Ishikawa (cell line): ENCODE measurements at regions not wholly inside any gene's neighbourhood (a gene's known extent, or its start where the extent isn't known, plus 50 kb on each side); places are given as distances from the start of the nearest gene placed in this dataset.

Experiments
- CEBPB ChIP-seq: IDR thresholded peaks from 2 replicates; pipeline ENCODE4 v1.6.1; 2012
- CREB1 ChIP-seq: IDR thresholded peaks from 2 replicates; pipeline ENCODE4 v1.6.1; 2012; ENCODE audit warnings: low read depth
- EGR1 ChIP-seq: IDR thresholded peaks from 2 replicates; pipeline ENCODE4 v1.6.1; 2012
- EP300 ChIP-seq: IDR thresholded peaks from 2 replicates; pipeline ENCODE4 v1.6.1; 2012; ENCODE audit warnings: borderline replicate concordance
- FOXM1 ChIP-seq: IDR thresholded peaks from 2 replicates; pipeline ENCODE4 v1.6.1; 2012; ENCODE audit warnings: low read depth, borderline replicate concordance
- MAX ChIP-seq: IDR thresholded peaks from 2 replicates; pipeline ENCODE4 v1.6.1; 2012
- NFIC ChIP-seq: IDR thresholded peaks from 2 replicates; pipeline ENCODE4 v1.6.1; 2012
- RAD21 ChIP-seq: IDR thresholded peaks from 2 replicates; pipeline ENCODE4 v1.6.1; 2012; ENCODE audit warnings: low read depth
- REST ChIP-seq: IDR thresholded peaks from 2 replicates; pipeline ENCODE4 v1.6.1; 2012; ENCODE audit warnings: low read depth, mild to moderate bottlenecking
- TAF1 ChIP-seq: IDR thresholded peaks from 2 replicates; pipeline ENCODE4 v1.6.1; 2012; ENCODE audit warnings: low read depth, mild to moderate bottlenecking
- TCF12 ChIP-seq: IDR thresholded peaks from 2 replicates; pipeline ENCODE4 v1.6.1; 2012; ENCODE audit warnings: low read depth
- TEAD4 ChIP-seq: IDR thresholded peaks from 2 replicates; pipeline ENCODE4 v1.6.1; 2012
- USF1 ChIP-seq: IDR thresholded peaks from 2 replicates; pipeline ENCODE4 v1.6.1; 2012
- YY1 ChIP-seq: IDR thresholded peaks from 2 replicates; pipeline ENCODE4 v1.6.1; 2012; ENCODE audit warnings: low read depth
- ZBTB7A ChIP-seq: IDR thresholded peaks from 2 replicates; pipeline ENCODE4 v1.6.1; 2012; ENCODE audit warnings: low read depth

GRCh38 chr4:56169061-56169460 is 218.2 kb downstream of the AASDH start:
- TF ChIP-seq EP300 (no peak), FOXM1 (no peak), TAF1 (no peak), TEAD4 (no peak), YY1 (no peak), NFIC (no peak)

GRCh38 chr4:56164907-56165306 is 216.2 kb downstream of the CEP135 start:
- TF ChIP-seq CEBPB, result no peak
- no peak for TF ChIP-seq EGR1
- TF ChIP-seq REST, result no peak
- TF ChIP-seq YY1, result no peak
- no peak for TF ChIP-seq ZBTB7A
- no peak for TF ChIP-seq EP300
- no peak for TF ChIP-seq USF1
- no peak for TF ChIP-seq TEAD4
- TF ChIP-seq NFIC, result no peak
- TF ChIP-seq FOXM1, result no peak
- TF ChIP-seq TCF12, result no peak
- TF ChIP-seq MAX, result no peak
- TF ChIP-seq TAF1, result no peak
- no peak for TF ChIP-seq RAD21
- no peak for TF ChIP-seq CREB1

- TF ChIP-seq TEAD4 (no peak), USF1 (no peak), EGR1 (no peak), MAX (no peak), YY1 (no peak), CEBPB (no peak), REST (no peak), RAD21 (no peak), FOXM1 (no peak), CREB1 (no peak), ZBTB7A (no peak), TAF1 (no peak)
Observed at GRCh38 chr4:56160636-56161035, 211.9 kb downstream of the CEP135 start.

GRCh38 chr4:56158483-56158882 is 209.7 kb downstream of the CEP135 start:
- no peak for TF ChIP-seq EP300
- TF ChIP-seq RAD21, result no peak
- no peak for TF ChIP-seq NFIC
- TF ChIP-seq TAF1, result no peak

GRCh38 chr4:56156141-56156540 is 207.4 kb downstream of the CEP135 start:
- TF ChIP-seq CEBPB (no peak), FOXM1 (no peak), TAF1 (no peak), TCF12 (no peak)

- TF ChIP-seq TEAD4 (no peak), EGR1 (no peak), FOXM1 (no peak), YY1 (no peak), NFIC (no peak), CEBPB (no peak), ZBTB7A (no peak), EP300 (no peak), USF1 (no peak), CREB1 (no peak), TCF12 (no peak), TAF1 (no peak), REST (no peak), MAX (no peak), RAD21 (no peak)
Observed at GRCh38 chr4:56155432-56155831, 206.7 kb downstream of the CEP135 start.
